GM12891 (cell line): ENCODE measurements at regions not wholly inside any gene's neighbourhood (a gene's known extent, or its start where the extent isn't known, plus 50 kb on each side); places are given as distances from the start of the nearest gene placed in this dataset.

Source experiments
- POLR2A ChIP-seq: IDR thresholded peaks from 2 replicates; pipeline ENCODE4 v1.6.1; 2011; ENCODE audit warnings: low read depth, low read length, control low read depth
- POLR2AphosphoS5 ChIP-seq: IDR thresholded peaks from 2 replicates; pipeline ENCODE4 v1.6.1; 2011; ENCODE audit warnings: low read depth, low read length, control low read depth

DNA sequence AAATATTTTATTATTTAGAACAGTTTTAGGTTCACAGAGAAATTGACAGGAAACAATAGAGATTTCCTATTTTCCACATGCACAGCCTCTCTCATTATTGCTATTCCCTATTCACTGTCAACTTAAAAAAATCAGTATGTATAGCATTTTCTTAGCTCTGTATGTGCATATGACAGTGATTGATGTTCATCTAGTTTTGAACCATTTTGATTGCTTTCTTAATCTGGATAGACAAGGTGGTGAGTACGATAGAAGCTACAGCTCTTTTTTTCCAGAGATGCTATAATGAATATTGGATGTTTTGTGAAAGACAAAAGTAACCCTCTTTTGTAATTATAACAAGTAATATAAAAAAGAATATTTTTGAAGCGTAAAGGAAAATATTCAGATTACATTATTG is 201.2 kb upstream of the ARRDC3 start:
- no peak for TF ChIP-seq POLR2A
- no peak for TF ChIP-seq POLR2AphosphoS5
